HG03457 (cell line): ENCODE measurements at regions not wholly inside any gene's neighbourhood (a gene's known extent, or its start where the extent isn't known, plus 50 kb on each side); places are given as distances from the start of the nearest gene placed in this dataset.
"Not testable (repeated sequence)": the region's sequence is repeated elsewhere in the genome, so short reads cannot be mapped to it uniquely, and the experiment has no call there.

ENCODE experiments used
- ATAC-seq: cut with Tn5 transposase; IDR thresholded peaks from one replicate; pipeline ENCODE4 v1.9.1; 2021; ENCODE audit warnings: moderate number of reproducible peaks; ENCODE audit not compliant: unreplicated experiment

GRCh38 chr3:191148131-191148530 is 50.9 kb upstream of the OSTN start:
- ATAC-seq = no peak

GRCh38 chr3:191143224-191143623 is 55.8 kb upstream of the OSTN start:
- ATAC-seq = no peak

GRCh38 chr3:191141728-191142127 is 57.3 kb upstream of the OSTN start:
- no peak for ATAC-seq

GRCh38 chr3:191139736-191140135 is 59.3 kb upstream of the OSTN start:
- peak; percentile 43 for ATAC-seq

GRCh38 chr3:191138937-191139336 is 60.1 kb upstream of the OSTN start:
- peak; percentile 44 for ATAC-seq

- no peak for ATAC-seq
Observed at GRCh38 chr3:191137708-191138107, 61.3 kb upstream of the OSTN start.

- no peak for ATAC-seq
Observed at GRCh38 chr3:191136347-191136746, 62.7 kb upstream of the OSTN start.

GRCh38 chr3:191135175-191135574 is 63.9 kb upstream of the OSTN start:
- ATAC-seq = no peak

GRCh38 chr3:191133359-191133758 is 65.7 kb upstream of the OSTN start:
- ATAC-seq = no peak

GRCh38 chr3:191131305-191131704 is 67.7 kb upstream of the OSTN start:
- ATAC-seq = no peak

- ATAC-seq = not testable (repeated sequence)
Observed at GRCh38 chr3:191124891-191125290, 74.2 kb upstream of the OSTN start.

- ATAC-seq = no peak
Observed at GRCh38 chr3:191123946-191124345, 75.1 kb upstream of the OSTN start.

- ATAC-seq = no peak
Observed at GRCh38 chr3:191123231-191123630, 75.8 kb upstream of the OSTN start.

GRCh38 chr3:191120447-191121298 is 78.4 kb upstream of the OSTN start:
- ATAC-seq = peak; percentile 84

GRCh38 chr3:191119415-191120295 is 79.4 kb upstream of the OSTN start:
- ATAC-seq = peak; percentile 74

- no peak for ATAC-seq
Observed at GRCh38 chr3:191111722-191112121, 87.3 kb upstream of the OSTN start.

- ATAC-seq = peak; percentile 95
Observed at GRCh38 chr3:191105418-191105817, 93.6 kb upstream of the OSTN start.

GRCh38 chr3:191100516-191100915 is 98.5 kb upstream of the OSTN start:
- ATAC-seq = no peak

- no peak for ATAC-seq
Observed at GRCh38 chr3:191094057-191094845, 104.8 kb upstream of the OSTN start.

GRCh38 chr3:191087391-191087790 is 111.7 kb upstream of the OSTN start:
- ATAC-seq = no peak

- ATAC-seq = no peak
Observed at GRCh38 chr3:191085091-191085490, 114.0 kb upstream of the OSTN start.
